Colonic mucosa (tissue), 4 donors: ENCODE measurements at regions not wholly inside any gene's neighbourhood (a gene's known extent, or its start where the extent isn't known, plus 50 kb on each side); places are given as distances from the start of the nearest gene placed in this dataset.

Source experiments
- DNase-seq: peaks from one replicate; pipeline ENCODE4 v3.0.0-alpha.2; 2020
- H3K27ac ChIP-seq: fragments of 200-600 bp; one replicate; pipeline ENCODE4 v1.8.0; 2021
- H3K27me3 ChIP-seq: fragments of 200-600 bp; one replicate; pipeline ENCODE4 v1.8.0; 2021
- H3K36me3 ChIP-seq: fragments of 200-600 bp; one replicate; pipeline ENCODE4 v1.8.0; 2021
- H3K4me1 ChIP-seq: fragments of 200-600 bp; one replicate; pipeline ENCODE4 v1.8.0; 2021; ENCODE audit warnings: mild to moderate bottlenecking
- H3K4me3 ChIP-seq: fragments of 200-600 bp; one replicate; pipeline ENCODE4 v1.8.0; 2021
- H3K9ac ChIP-seq, 2 donors: one replicate each; pipeline ENCODE4 v1.7.0; 2013; ENCODE audit warnings: control low read depth in 2 of 2, low read depth in 2 of 2, low read length in 2 of 2
- H3K9me3 ChIP-seq: fragments of 200-600 bp; one replicate; pipeline ENCODE4 v1.8.0; 2021
- intact Hi-C: fragments of 100-400 bp; cut with DNase I; formaldehyde crosslinking; loops from one replicate; pipeline ENCODE4 v1.14.1; 2022
- TF ChIP-seq, protein P1 (sequence below): fragments of 200-600 bp; IDR thresholded peaks from one replicate; pipeline ENCODE4 v1.8.0; 2022; ENCODE audit warnings: antibody characterized with exemption, mild to moderate bottlenecking
- donor health status: healthy.
- donor health status: DM: no; HTN: no; CAD: no.
- donor health status: DM: no; HTN: no; CAD: no.

DNA sequence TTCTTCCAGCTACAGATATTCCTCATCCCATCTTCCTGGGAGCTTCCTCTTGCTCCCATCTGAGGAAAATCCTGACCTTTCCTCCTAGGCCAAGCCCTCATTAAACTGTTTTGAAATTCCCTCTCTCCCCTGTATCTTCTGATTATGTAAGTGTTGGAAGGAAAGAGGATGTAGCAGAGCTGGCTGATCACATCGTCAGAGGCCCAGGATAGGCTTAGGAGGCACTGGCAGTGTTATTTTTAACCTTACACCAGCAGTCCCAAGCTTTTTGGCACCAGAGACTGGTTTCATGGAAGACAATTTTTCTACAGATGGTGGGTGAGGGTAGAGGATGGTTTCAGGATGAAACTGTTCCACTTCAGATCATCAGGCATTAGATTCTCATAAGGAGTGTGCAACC lies 630.4 kb downstream of the EPHA4 start:
- H3K36me3 ChIP-seq, result no peaks in the 10 kb centered on the region
- H3K27me3 ChIP-seq, result no peaks in the 10 kb centered on the region
- intact Hi-C loops, result no loop called here
- H3K4me1 ChIP-seq, result no peaks in the 10 kb centered on the region
- no peak overlapping the region for H3K4me3 ChIP-seq
- DNase-seq, result no peak
- no peak overlapping the region for H3K9ac ChIP-seq
- TF ChIP-seq, protein P1, sequence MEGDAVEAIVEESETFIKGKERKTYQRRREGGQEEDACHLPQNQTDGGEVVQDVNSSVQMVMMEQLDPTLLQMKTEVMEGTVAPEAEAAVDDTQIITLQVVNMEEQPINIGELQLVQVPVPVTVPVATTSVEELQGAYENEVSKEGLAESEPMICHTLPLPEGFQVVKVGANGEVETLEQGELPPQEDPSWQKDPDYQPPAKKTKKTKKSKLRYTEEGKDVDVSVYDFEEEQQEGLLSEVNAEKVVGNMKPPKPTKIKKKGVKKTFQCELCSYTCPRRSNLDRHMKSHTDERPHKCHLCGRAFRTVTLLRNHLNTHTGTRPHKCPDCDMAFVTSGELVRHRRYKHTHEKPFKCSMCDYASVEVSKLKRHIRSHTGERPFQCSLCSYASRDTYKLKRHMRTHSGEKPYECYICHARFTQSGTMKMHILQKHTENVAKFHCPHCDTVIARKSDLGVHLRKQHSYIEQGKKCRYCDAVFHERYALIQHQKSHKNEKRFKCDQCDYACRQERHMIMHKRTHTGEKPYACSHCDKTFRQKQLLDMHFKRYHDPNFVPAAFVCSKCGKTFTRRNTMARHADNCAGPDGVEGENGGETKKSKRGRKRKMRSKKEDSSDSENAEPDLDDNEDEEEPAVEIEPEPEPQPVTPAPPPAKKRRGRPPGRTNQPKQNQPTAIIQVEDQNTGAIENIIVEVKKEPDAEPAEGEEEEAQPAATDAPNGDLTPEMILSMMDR, result no peak
- no peak overlapping the region for H3K27ac ChIP-seq
- no peaks in the 10 kb centered on the region for H3K9me3 ChIP-seq

DNA sequence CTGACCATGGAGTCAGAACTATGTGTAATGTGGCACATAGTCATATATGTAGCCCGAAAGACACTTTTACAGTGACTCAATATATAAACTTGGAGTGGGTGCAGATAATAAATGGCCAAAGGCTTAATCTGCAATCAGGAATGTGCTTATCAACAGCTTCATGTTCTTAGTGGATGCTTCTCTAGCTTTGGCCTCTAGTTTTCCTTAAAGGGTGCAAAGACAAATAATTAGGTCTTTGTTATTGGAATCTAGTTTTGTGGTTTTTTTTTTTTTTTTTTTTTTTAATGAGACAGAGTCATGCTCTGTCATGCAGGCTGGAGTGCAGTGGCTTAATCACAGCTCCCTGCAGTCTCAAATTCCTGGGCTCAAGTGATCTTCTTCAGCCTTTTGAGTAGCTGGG lies 625.6 kb downstream of the EPHA4 start:
- H3K9ac ChIP-seq, result no peak overlapping the region
- no peak for DNase-seq
- no peaks in the 10 kb centered on the region for H3K36me3 ChIP-seq
- H3K4me3 ChIP-seq, result no peak overlapping the region
- no peaks in the 10 kb centered on the region for H3K4me1 ChIP-seq
- TF ChIP-seq, protein P1, result no peak
- H3K27ac ChIP-seq, result no peak overlapping the region
- H3K27me3 ChIP-seq, result no peaks in the 10 kb centered on the region
- H3K9me3 ChIP-seq, result no peaks in the 10 kb centered on the region
- intact Hi-C loops, result no loop called here

DNA sequence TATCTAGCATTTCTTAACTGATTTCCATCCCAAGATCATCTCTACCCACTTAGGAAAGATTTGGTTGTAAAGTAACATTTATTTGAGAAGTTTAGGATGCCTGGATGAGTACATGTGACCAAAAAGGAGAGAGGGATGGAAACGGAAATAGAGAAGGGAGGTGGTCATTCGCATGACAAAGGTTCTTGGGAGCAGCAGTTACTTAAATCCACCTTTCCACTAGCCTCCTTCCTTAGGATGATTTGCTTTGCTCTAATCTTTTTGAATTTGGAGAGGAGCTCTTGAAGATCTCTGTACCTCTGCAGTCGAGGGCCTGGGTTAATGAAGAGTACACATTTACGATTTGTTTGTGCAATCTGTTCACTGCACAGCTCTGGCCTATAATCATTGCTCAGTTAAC lies 623.5 kb downstream of the EPHA4 start:
- H3K4me1 ChIP-seq, result no peaks in the 10 kb centered on the region
- H3K36me3 ChIP-seq, result no peaks in the 10 kb centered on the region
- TF ChIP-seq, protein P1, result no peak
- H3K27me3 ChIP-seq, result no peaks in the 10 kb centered on the region
- H3K9me3 ChIP-seq, result no peaks in the 10 kb centered on the region
- no peak overlapping the region for H3K9ac ChIP-seq
- no peak for DNase-seq
- intact Hi-C loops, result no loop called here
- no peak overlapping the region for H3K27ac ChIP-seq
- no peak overlapping the region for H3K4me3 ChIP-seq

DNA sequence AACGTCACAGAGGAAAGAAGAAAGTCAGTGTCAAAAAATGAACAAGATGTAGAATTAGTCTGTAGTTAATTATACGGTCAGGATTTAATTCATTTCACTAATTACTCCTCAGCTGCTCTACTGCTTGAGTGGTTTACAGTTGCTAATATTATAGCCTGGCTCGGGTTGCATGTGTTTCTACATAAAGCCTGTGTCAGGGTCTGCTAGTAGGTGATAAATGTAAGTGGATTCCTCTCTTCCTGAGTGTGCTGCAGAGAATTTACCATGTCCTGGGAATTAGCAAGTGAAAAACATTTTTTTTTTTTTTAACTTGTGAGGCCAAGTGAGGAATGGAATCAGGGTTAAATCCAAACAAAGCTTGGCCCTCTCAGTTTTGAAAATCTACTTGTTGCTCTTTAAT lies 622.6 kb downstream of the EPHA4 start:
- intact Hi-C loops, result no loop called here
- Histone ChIP-seq H3K9me3 (no peaks in the 10 kb centered on the region), H3K9ac (no peak overlapping the region), H3K36me3 (no peaks in the 10 kb centered on the region), H3K27ac (no peak overlapping the region), H3K4me3 (no peak overlapping the region), H3K27me3 (no peaks in the 10 kb centered on the region), H3K4me1 (no peaks in the 10 kb centered on the region)
- TF ChIP-seq, protein P1, result no peak
- no peak for DNase-seq

DNA sequence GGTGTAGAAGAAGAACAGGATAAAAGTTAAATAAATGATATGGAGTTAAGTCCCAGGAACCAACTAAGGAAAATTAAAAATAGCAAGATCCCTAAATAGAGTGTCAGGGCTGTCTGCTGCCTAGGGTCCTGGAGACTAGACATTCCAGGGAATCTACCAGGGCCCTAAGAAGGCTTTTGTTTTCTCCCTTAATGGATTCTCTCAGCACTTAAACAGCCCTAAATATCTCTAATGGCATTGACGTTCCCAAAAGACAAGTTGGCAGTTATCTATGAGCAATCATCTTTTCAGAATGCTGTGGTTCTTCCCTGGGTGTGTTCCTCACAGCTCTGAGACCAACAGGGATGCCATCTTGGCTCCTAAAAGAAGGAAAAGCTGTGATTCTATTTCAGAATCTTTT lies 616.3 kb downstream of the EPHA4 start:
- TF ChIP-seq, protein P1, result no peak
- intact Hi-C loops, result no loop called here
- no peak overlapping the region for H3K27ac ChIP-seq

DNA sequence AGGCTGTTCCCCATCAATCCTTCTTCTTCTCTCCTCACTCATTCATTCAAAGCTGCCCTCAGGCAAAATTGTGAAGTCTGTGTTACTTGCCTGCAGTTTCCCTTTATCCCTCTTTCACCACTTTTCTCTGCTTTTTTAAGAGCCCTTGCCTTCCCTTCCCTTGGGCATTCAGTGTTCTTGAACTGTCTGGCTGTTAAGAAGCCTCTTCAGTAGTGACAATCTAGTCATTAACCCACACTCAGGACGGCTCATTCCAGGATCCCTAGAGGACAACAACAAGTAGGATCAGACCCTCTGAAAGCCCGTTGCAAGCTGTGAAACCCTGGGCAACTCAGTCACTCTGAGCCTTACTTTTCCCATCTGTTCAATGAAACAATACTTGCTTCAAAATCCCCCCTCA lies 615.7 kb downstream of the EPHA4 start:
- Histone ChIP-seq H3K27me3 (no peaks in the 10 kb centered on the region), H3K9me3 (no peaks in the 10 kb centered on the region), H3K27ac (no peak overlapping the region), H3K36me3 (no peaks in the 10 kb centered on the region), H3K4me1 (no peaks in the 10 kb centered on the region), H3K4me3 (no peak overlapping the region), H3K9ac (no peak overlapping the region)
- TF ChIP-seq, protein P1, result no peak
- no peak for DNase-seq
- intact Hi-C loops, result no loop called here

More for the DNA sequence above, 616.3 kb downstream of the EPHA4 start:
- Histone ChIP-seq H3K36me3 (no peaks in the 10 kb centered on the region), H3K4me1 (no peaks in the 10 kb centered on the region), H3K4me3 (no peak overlapping the region), H3K9ac (no peak overlapping the region), H3K9me3 (no peaks in the 10 kb centered on the region), H3K27me3 (no peaks in the 10 kb centered on the region)
- DNase-seq, result no peak
